H9 (cell line): ENCODE measurements at regions not wholly inside any gene's neighbourhood (a gene's known extent, or its start where the extent isn't known, plus 50 kb on each side); places are given as distances from the start of the nearest gene placed in this dataset.

Experiments used
- DNase-seq: peaks from one replicate; pipeline ENCODE4 v3.0.0-alpha.2; 2017
- H2AFZ ChIP-seq: one replicate; pipeline ENCODE4 v1.6.1; 2013; ENCODE audit warnings: mild to moderate bottlenecking, low read length, control low read depth, moderate library complexity
- H2AK5ac ChIP-seq: 2 replicates; pipeline ENCODE4 v1.6.1; 2013; ENCODE audit warnings: low read length, control low read depth, mixed read lengths; ENCODE audit not compliant: insufficient read length
- H2BK120ac ChIP-seq: one replicate; pipeline ENCODE4 v1.6.1; 2013; ENCODE audit warnings: low read depth, mild to moderate bottlenecking, low read length, control low read depth, inconsistent platforms; ENCODE audit not compliant: poor library complexity, severe bottlenecking
- H2BK12ac ChIP-seq: 2 replicates; pipeline ENCODE4 v1.6.1; 2013; ENCODE audit warnings: low read length, control low read depth, mixed read lengths, low read depth; ENCODE audit not compliant: insufficient read length
- H2BK15ac ChIP-seq: 2 replicates; pipeline ENCODE4 v1.6.1; 2013; ENCODE audit warnings: low read depth, low read length, control low read depth
- H2BK20ac ChIP-seq: one replicate; pipeline ENCODE4 v1.6.1; 2013; ENCODE audit warnings: low read depth, mild to moderate bottlenecking, low read length, control low read depth, inconsistent platforms; ENCODE audit not compliant: poor library complexity, severe bottlenecking
- H2BK5ac ChIP-seq: 2 replicates; pipeline ENCODE4 v1.6.1; 2013; ENCODE audit warnings: low read length, control low read depth, mixed read lengths; ENCODE audit not compliant: insufficient read length
- H3K14ac ChIP-seq: 2 replicates; pipeline ENCODE4 v1.6.1; 2013; ENCODE audit warnings: low read length, control low read depth; ENCODE audit not compliant: insufficient read depth
- H3K18ac ChIP-seq: 2 replicates; pipeline ENCODE4 v1.6.1; 2013; ENCODE audit warnings: low read depth, mild to moderate bottlenecking, mixed read lengths, low read length, control low read depth; ENCODE audit not compliant: insufficient read length
- H3K23ac ChIP-seq: 2 replicates; pipeline ENCODE4 v1.6.1; 2013; ENCODE audit warnings: low read length, control low read depth, mixed read lengths, low read depth; ENCODE audit not compliant: insufficient read length
- H3K23me2 ChIP-seq: 2 replicates; pipeline ENCODE4 v1.6.1; 2013; ENCODE audit warnings: low read depth, mild to moderate bottlenecking, mixed read lengths, low read length, control low read depth; ENCODE audit not compliant: insufficient read length, poor library complexity, severe bottlenecking
- H3K27ac ChIP-seq: 2 replicates; pipeline ENCODE4 v1.5.1; 2013; ENCODE audit warnings: low read length, control low read depth, mixed read lengths, low read depth; ENCODE audit not compliant: insufficient read length
- H3K27me3 ChIP-seq: 2 replicates; pipeline ENCODE4 v1.6.1; 2013; ENCODE audit warnings: low read length, control low read depth, inconsistent platforms; ENCODE audit not compliant: insufficient read depth
- H3K4ac ChIP-seq: 2 replicates; pipeline ENCODE4 v1.6.1; 2013; ENCODE audit warnings: low read depth, mild to moderate bottlenecking, control low read depth, inconsistent platforms, low read length, moderate library complexity
- H3K4me1 ChIP-seq: 2 replicates; pipeline ENCODE4 v1.6.1; 2013; ENCODE audit warnings: low read length, control low read depth, inconsistent platforms; ENCODE audit not compliant: insufficient read depth
- H3K4me2 ChIP-seq: 2 replicates; pipeline ENCODE4 v1.6.1; 2013; ENCODE audit warnings: low read length, control low read depth, mixed read lengths; ENCODE audit not compliant: insufficient read length, insufficient read depth
- H3K56ac ChIP-seq: 2 replicates; pipeline ENCODE4 v1.6.1; 2013; ENCODE audit warnings: low read depth, mild to moderate bottlenecking, mixed read lengths, low read length, control low read depth; ENCODE audit not compliant: insufficient read length
- H3K79me1 ChIP-seq: 2 replicates; pipeline ENCODE4 v1.6.1; 2013; ENCODE audit warnings: low read depth, mild to moderate bottlenecking, moderate library complexity, low read length, control low read depth, inconsistent platforms; ENCODE audit not compliant: insufficient read depth, poor library complexity, severe bottlenecking
- H3K79me2 ChIP-seq: 2 replicates; pipeline ENCODE4 v1.6.1; 2013; ENCODE audit warnings: low read length, control low read depth, inconsistent platforms; ENCODE audit not compliant: insufficient read depth
- H3K9ac ChIP-seq: 2 replicates; pipeline ENCODE4 v1.6.1; 2013; ENCODE audit warnings: low read length, control low read depth, mixed read lengths; ENCODE audit not compliant: insufficient read length; ENCODE audit errors: extremely low read depth
- H3K9me3 ChIP-seq: one replicate; pipeline ENCODE4 v1.6.1; 2013; ENCODE audit warnings: low read depth, low read length, inconsistent platforms; ENCODE audit not compliant: control insufficient read depth
- H3T11ph ChIP-seq: one replicate; pipeline ENCODE4 v1.6.1; 2013; ENCODE audit warnings: mild to moderate bottlenecking, low read length, control low read depth, inconsistent platforms
- H4K20me1 ChIP-seq: one replicate; pipeline ENCODE4 v1.6.1; 2013; ENCODE audit not compliant: control insufficient read depth, insufficient read length, insufficient read depth
- H4K5ac ChIP-seq: 2 replicates; pipeline ENCODE4 v1.6.1; 2013; ENCODE audit warnings: low read depth, mild to moderate bottlenecking, mixed read lengths, low read length, control low read depth; ENCODE audit not compliant: insufficient read length
- H4K8ac ChIP-seq: replicated peaks from 2 replicates; pipeline ENCODE4 v1.6.1; 2013; ENCODE audit warnings: low read length, control low read depth, mixed read lengths, low read depth; ENCODE audit not compliant: insufficient read length
- H4K91ac ChIP-seq: 2 replicates; pipeline ENCODE4 v1.6.1; 2013; ENCODE audit warnings: low read depth, mild to moderate bottlenecking, moderate library complexity, mixed read lengths, low read length, control low read depth; ENCODE audit not compliant: insufficient read length
- H3K27ac Mint-ChIP-seq, 3 experiments: 2 replicates in 2 of 3; 3 replicates in 1 of 3; pipeline ENCODE4 v1.8.0; 2020 to 2021; ENCODE audit warnings: mixed read lengths in 3 of 3, mild to moderate bottlenecking in 1 of 3, moderate library complexity in 1 of 3
- H3K27me3 Mint-ChIP-seq: 2 replicates; pipeline ENCODE4 v1.8.0; 2021; ENCODE audit warnings: low read depth, mild to moderate bottlenecking, moderate library complexity, mixed read lengths
- H3K36me3 Mint-ChIP-seq, 3 experiments: 2 replicates in 2 of 3; 3 replicates in 1 of 3; pipeline ENCODE4 v1.8.0; 2020 to 2021; ENCODE audit warnings: low read depth in 3 of 3, mixed read lengths in 3 of 3; ENCODE audit not compliant: insufficient read depth in 1 of 3
- H3K4me1 Mint-ChIP-seq, 2 experiments: 2 replicates each; pipeline ENCODE4 v1.8.0; 2020; ENCODE audit warnings: mixed read lengths in 2 of 2
- H3K4me3 Mint-ChIP-seq, 2 experiments: 2 replicates in 1 of 2; 3 replicates in 1 of 2; pipeline ENCODE4 v1.8.0; 2020 to 2021; ENCODE audit warnings: mild to moderate bottlenecking in 2 of 2, mixed read lengths in 2 of 2, moderate library complexity in 1 of 2
- H3K9me3 Mint-ChIP-seq, 2 experiments: 2 replicates in 1 of 2; 3 replicates in 1 of 2; pipeline ENCODE4 v1.8.0; 2020; ENCODE audit warnings: mild to moderate bottlenecking in 2 of 2, mixed read lengths in 2 of 2, moderate library complexity in 1 of 2
- WGBS: extraction: QIAGEN DNeasy Blood & Tissue Kit; methylation state at CpG from one replicate; pipeline ENCODE4 v1.1.7; 2013; ENCODE audit warnings: missing lambda C conversion rate, low lambda C conversion rate, mixed read lengths; ENCODE audit not compliant: insufficient read length; ENCODE audit errors: extremely low coverage; 5-methylcytosine and 5-hydroxymethylcytosine counted together
- TF ChIP-seq, protein P1 (sequence below): fragments of 200-600 bp; sonication (generic); conservative IDR thresholded peaks from 3 replicates; pipeline ENCODE4 v1.8.0; 2021; ENCODE audit warnings: antibody characterized with exemption, mild to moderate bottlenecking

DNA sequence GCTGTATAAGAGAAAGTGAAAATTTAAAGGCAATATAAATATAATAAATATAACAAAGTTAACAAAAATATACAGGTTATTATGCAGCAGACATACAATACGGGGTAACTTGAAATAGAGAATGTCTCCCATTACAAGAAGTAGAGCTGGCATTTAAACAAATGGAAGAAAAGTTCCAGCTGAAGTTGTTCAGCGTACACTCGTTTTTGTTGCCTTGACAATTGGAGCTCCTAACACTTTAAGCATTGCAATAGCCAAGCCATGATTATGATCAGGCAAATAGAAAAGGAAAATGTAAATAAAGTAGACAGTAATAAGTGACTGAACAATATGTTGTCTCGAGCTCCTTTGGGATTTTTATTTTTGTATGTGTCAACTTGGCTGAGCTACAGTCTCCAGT lies 737.8 kb upstream of the CELF2 start:
- Histone ChIP-seq H3K79me2 (no peaks in the 10 kb centered on the region), H2BK12ac (no peak overlapping the region), H2BK5ac (no peak overlapping the region), H3K79me1 (no peaks in the 10 kb centered on the region), H2BK120ac (no peak overlapping the region), H2BK20ac (no peak overlapping the region), H3K14ac (no peak overlapping the region), H3K23me2 (no peaks in the 10 kb centered on the region), H3K4me1 (no peaks in the 10 kb centered on the region), H3T11ph (no peak overlapping the region), H3K56ac (no peak overlapping the region), H3K4me2 (no peak overlapping the region), H2BK15ac (no peak overlapping the region), H3K18ac (no peak overlapping the region), H2AFZ (no peak overlapping the region), H3K4ac (no peak overlapping the region), H4K20me1 (no peaks in the 10 kb centered on the region), H3K23ac (no peak overlapping the region), H3K27ac (no peak overlapping the region), H3K9ac (no peak overlapping the region), H3K27me3 (no peaks in the 10 kb centered on the region), H4K91ac (no peak overlapping the region), H4K8ac (no peak overlapping the region), H3K9me3 (no peaks in the 10 kb centered on the region), H2AK5ac (no peak overlapping the region), H4K5ac (no peak overlapping the region)
- H3K27ac Mint-ChIP-seq, result no peak overlapping the region
- no peak overlapping the region for H3K4me3 Mint-ChIP-seq
- TF ChIP-seq, protein P1, sequence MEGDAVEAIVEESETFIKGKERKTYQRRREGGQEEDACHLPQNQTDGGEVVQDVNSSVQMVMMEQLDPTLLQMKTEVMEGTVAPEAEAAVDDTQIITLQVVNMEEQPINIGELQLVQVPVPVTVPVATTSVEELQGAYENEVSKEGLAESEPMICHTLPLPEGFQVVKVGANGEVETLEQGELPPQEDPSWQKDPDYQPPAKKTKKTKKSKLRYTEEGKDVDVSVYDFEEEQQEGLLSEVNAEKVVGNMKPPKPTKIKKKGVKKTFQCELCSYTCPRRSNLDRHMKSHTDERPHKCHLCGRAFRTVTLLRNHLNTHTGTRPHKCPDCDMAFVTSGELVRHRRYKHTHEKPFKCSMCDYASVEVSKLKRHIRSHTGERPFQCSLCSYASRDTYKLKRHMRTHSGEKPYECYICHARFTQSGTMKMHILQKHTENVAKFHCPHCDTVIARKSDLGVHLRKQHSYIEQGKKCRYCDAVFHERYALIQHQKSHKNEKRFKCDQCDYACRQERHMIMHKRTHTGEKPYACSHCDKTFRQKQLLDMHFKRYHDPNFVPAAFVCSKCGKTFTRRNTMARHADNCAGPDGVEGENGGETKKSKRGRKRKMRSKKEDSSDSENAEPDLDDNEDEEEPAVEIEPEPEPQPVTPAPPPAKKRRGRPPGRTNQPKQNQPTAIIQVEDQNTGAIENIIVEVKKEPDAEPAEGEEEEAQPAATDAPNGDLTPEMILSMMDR, result no peak
- peaks cover 0 to 5% (median 0%) of the 10 kb centered on the region in 3 experiments; a peak in 3 of 7 replicates for H3K36me3 Mint-ChIP-seq
- DNase-seq, result no peak
- no CpG with 5 or more reads among the region's 4 CpGs for WGBS
- H3K4me1 Mint-ChIP-seq, result no peaks in the 10 kb centered on the region
- H3K27me3 Mint-ChIP-seq, result no peaks in the 10 kb centered on the region
- H3K9me3 Mint-ChIP-seq, result peaks cover 3% of the 10 kb centered on the region in 2 experiments; a peak in 2 of 5 replicates
